AG09319 (cell line): ENCODE measurements at regions not wholly inside any gene's neighbourhood (a gene's known extent, or its start where the extent isn't known, plus 50 kb on each side); places are given as distances from the start of the nearest gene placed in this dataset.
"Not testable (repeated sequence)": the region's sequence is repeated elsewhere in the genome, so short reads cannot be mapped to it uniquely, and the experiment has no call there.

ENCODE experiments used
- DNase-seq: peaks from one replicate; pipeline ENCODE4 v3.0.0-alpha.2; 2010; ENCODE audit warnings: low read depth; ENCODE audit errors: extremely low read depth
- TF ChIP-seq, protein P1 (sequence below): IDR thresholded peaks from 2 replicates; pipeline ENCODE4 v1.5.1; 2011; ENCODE audit warnings: low read depth, mild to moderate bottlenecking, inconsistent platforms, low read length, moderate library complexity

GRCh38 chr4:67412153-67412712, 133.1 kb downstream of the CENPC start:
- DNase-seq = not testable (repeated sequence)

DNA sequence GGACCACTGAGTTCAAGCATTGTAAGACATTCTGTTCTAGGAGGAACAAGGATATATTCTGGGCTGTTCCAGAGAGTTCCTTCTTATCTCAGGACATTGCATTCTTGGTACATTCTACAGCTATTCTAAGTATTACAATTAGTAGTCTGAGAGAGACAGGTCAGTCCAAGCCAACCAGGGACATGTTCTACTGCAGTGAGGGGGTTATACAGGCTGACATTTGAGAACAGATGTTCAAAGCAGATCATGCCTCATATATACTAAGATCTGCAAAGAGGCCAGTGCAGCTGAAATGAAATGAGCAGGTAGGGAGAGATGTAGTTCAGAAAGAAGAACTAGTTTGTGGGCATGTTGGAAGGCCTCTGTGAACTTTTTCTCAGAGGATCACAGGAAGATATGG, 142.0 kb downstream of the CENPC start:
- no peak for DNase-seq
- TF ChIP-seq, protein P1, sequence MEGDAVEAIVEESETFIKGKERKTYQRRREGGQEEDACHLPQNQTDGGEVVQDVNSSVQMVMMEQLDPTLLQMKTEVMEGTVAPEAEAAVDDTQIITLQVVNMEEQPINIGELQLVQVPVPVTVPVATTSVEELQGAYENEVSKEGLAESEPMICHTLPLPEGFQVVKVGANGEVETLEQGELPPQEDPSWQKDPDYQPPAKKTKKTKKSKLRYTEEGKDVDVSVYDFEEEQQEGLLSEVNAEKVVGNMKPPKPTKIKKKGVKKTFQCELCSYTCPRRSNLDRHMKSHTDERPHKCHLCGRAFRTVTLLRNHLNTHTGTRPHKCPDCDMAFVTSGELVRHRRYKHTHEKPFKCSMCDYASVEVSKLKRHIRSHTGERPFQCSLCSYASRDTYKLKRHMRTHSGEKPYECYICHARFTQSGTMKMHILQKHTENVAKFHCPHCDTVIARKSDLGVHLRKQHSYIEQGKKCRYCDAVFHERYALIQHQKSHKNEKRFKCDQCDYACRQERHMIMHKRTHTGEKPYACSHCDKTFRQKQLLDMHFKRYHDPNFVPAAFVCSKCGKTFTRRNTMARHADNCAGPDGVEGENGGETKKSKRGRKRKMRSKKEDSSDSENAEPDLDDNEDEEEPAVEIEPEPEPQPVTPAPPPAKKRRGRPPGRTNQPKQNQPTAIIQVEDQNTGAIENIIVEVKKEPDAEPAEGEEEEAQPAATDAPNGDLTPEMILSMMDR = no peak

DNA sequence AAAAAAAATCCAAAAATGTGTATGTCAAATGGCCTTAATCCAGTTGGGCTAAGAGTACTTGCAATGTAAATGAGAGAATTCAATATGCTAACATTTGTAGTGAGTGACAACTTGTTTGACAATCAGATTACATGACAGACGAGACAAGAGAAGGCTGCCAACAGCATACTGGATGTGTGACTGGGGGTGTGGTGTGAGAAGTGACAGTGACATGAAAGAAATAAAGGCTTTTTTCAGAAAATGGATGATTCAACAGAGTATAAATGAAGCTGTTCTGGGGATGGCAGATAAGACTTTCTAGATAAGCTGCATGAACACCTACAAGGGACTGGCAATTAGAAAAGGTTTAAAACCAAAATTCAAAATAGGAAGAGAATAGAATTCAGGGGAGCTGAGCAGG, 143.4 kb downstream of the CENPC start:
- TF ChIP-seq, protein P1 = no peak
- DNase-seq = no peak

DNA sequence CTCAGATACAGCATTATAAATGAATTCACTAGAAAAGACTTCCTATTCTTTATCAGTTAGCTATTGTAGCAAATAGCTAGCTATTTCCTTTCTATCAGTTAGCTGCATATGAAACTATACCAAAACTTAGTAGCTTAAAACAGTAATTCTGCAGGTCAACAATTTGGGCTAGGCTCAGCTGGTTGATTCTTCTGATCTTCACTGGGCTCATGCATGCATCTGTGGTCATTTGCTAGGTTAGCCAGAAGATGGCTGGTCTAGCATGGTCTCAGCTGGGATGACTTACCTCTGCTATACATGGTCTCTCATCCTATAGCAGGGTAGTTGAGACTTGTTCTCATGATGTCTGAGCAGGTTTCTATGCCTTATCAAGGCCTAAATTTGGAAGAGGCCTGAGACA, 147.4 kb downstream of the CENPC start:
- TF ChIP-seq, protein P1 = no peak
- DNase-seq = no peak

GRCh38 chr4:67397031-67397430, 148.3 kb downstream of the CENPC start:
- TF ChIP-seq, protein P1 = no peak
- no peak for DNase-seq

- TF ChIP-seq, protein P1 = no peak
- no peak for DNase-seq
Observed at GRCh38 chr4:67396008-67396407, 149.3 kb downstream of the CENPC start.

DNA sequence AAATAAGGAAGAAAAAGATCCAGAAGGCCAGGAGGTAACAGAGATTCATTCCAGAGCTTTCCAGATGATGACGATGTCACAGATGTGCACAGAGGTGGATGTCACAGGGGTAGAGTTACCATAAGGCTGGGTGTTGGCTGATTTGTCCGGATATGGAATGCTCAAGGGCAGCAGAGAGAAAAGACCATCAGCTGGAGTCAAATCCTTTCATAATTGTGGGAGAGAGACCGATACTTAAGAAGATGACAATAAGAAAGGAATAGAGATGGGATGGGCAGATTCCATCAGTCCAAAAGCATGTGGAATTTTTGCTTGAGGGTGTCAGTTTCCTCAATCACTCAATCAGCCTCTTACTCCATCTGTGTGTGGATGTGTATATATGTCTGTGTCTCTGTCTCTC, 150.4 kb downstream of the CENPC start:
- TF ChIP-seq, protein P1 = no peak
- DNase-seq = no peak

DNA sequence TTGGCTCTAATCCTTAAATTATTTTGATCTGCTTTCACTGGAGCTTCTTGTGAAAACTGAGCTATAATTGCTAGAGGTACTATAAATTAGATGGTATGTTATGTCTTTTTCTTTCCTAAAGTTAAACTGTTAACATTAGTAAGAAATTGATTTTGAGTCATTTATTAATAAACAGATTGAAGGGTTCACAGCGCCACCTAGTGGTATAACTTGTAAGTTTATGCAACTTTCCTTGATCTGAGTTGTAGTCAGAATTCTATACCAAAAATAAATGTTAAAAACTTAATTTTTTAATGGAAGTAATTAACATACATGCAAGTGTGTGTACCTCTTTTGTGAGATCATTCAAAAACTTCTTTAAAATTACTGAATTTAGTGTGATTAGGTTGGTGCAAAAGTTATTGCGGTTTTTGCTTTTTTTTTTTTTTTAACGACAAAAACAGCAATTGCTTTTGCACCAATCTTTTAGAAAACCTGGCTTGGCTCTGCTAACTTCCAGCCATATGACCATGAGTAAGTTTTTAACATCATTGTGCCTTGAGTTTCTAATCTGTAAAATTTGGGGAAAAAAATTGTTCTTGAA, 151.5 kb downstream of the CENPC start:
- DNase-seq = peak; percentile 15

More for the DNA sequence above, 151.5 kb downstream of the CENPC start:
- TF ChIP-seq, protein P1 = peak; percentile 47
